OCI-LY7 (cell line): ENCODE measurements at regions not wholly inside any gene's neighbourhood (a gene's known extent, or its start where the extent isn't known, plus 50 kb on each side); places are given as distances from the start of the nearest gene placed in this dataset.

Source experiments
- BruUV-seq: library from RNA; stranded (reverse); fragments of 400-500 nt; replicated peaks from 2 replicates; lab custom pipeline; 2021; lab: Mats Ljungman, UMichigan
- CTCF ChIA-PET: fragments of 300-600 bp; sonication (Branson Sonifier 250); formaldehyde crosslinking; loops from one replicate; lab custom pipeline; 2022; ENCODE audit warnings: antibody characterized with exemption; ENCODE audit not compliant: unreplicated experiment; lab: Charles Lee
- POLR2A ChIA-PET: fragments of 300-600 bp; sonication (Branson Sonifier 250); formaldehyde crosslinking; loops from one replicate; lab custom pipeline; 2022; ENCODE audit warnings: antibody characterized with exemption; lab: Charles Lee
- DNase-seq: peaks from one replicate; pipeline ENCODE4 v3.0.0-alpha.2; 2015; ENCODE audit warnings: low spot score
- H2AFZ ChIP-seq: fragments of 200-600 bp; sonication (generic), shearing (Covaris generic); 2 replicates; pipeline ENCODE4 v1.6.1; 2014; ENCODE audit warnings: mild to moderate bottlenecking, antibody characterized with exemption, low read length, moderate library complexity
- H3K27ac ChIP-seq: fragments of 200-600 bp; sonication (generic); 2 replicates; pipeline ENCODE4 v1.5.1; 2014; ENCODE audit warnings: mixed run types, low read depth, mild to moderate bottlenecking, moderate library complexity, low read length, inconsistent platforms; ENCODE audit not compliant: poor library complexity, severe bottlenecking
- H3K36me3 ChIP-seq: fragments of 200-600 bp; sonication (generic); 2 replicates; pipeline ENCODE4 v1.6.1; 2014; ENCODE audit warnings: mild to moderate bottlenecking, antibody characterized with exemption, low read length, moderate library complexity, mixed read lengths; ENCODE audit not compliant: insufficient read depth
- H3K4me1 ChIP-seq: fragments of 200-600 bp; sonication (generic); 2 replicates; pipeline ENCODE4 v1.5.1; 2014; ENCODE audit warnings: mild to moderate bottlenecking, low read length; ENCODE audit not compliant: insufficient read depth, poor library complexity, severe bottlenecking
- H3K4me2 ChIP-seq: fragments of 200-600 bp; sonication (generic); 2 replicates; pipeline ENCODE4 v1.6.1; 2014; ENCODE audit warnings: mild to moderate bottlenecking, low read length
- H3K4me3 ChIP-seq: fragments of 200-600 bp; sonication (generic); 2 replicates; pipeline ENCODE4 v1.5.1; 2014; ENCODE audit warnings: mild to moderate bottlenecking, low read depth, low read length; ENCODE audit not compliant: poor library complexity, severe bottlenecking
- H3K79me2 ChIP-seq: fragments of 200-600 bp; sonication (generic); 2 replicates; pipeline ENCODE4 v1.6.1; 2016; ENCODE audit warnings: low read depth, mild to moderate bottlenecking, low read length, moderate library complexity, mixed read lengths; ENCODE audit not compliant: insufficient read depth
- H3K9me2 ChIP-seq: fragments of 200-600 bp; sonication (generic); 2 replicates; pipeline ENCODE4 v1.6.1; 2016; ENCODE audit warnings: mild to moderate bottlenecking, low read length, mixed read lengths; ENCODE audit not compliant: insufficient read depth
- H3K9me3 ChIP-seq: fragments of 200-600 bp; sonication (generic); 2 replicates; pipeline ENCODE4 v1.6.1; 2014; ENCODE audit warnings: mild to moderate bottlenecking, mixed run types, low read length, mixed read lengths
- H4K20me1 ChIP-seq: fragments of 200-600 bp; sonication (generic); 2 replicates; pipeline ENCODE4 v1.6.1; 2014; ENCODE audit warnings: mild to moderate bottlenecking, antibody characterized with exemption, low read length, moderate library complexity, mixed read lengths; ENCODE audit not compliant: insufficient read depth
- EZH2phosphoT487 ChIP-seq: fragments of 200-600 bp; sonication (generic); IDR thresholded peaks from 2 replicates; pipeline ENCODE4 v1.6.1; 2018; ENCODE audit warnings: low read depth, borderline replicate concordance, mild to moderate bottlenecking, mixed run types, antibody characterized with exemption, low read length, moderate library complexity, mixed read lengths
- intact Hi-C: fragments of 100-400 bp; cut with micrococcal nuclease; formaldehyde crosslinking; loops from one replicate; pipeline ENCODE4 v1.10.0; 2022; ENCODE audit not compliant: unreplicated experiment
- TF ChIP-seq, protein P1 (sequence below): fragments of 200-600 bp; sonication (generic); conservative IDR thresholded peaks from 2 replicates; pipeline ENCODE4 v1.5.1; 2014; ENCODE audit warnings: mild to moderate bottlenecking, antibody characterized with exemption, low read length, moderate library complexity, mixed read lengths

GRCh38 chr10:4475827-4476490 lies 350.0 kb upstream of the AKR1E2 start:
- Histone ChIP-seq H3K9me3 (no peaks in the 10 kb centered on the region), H3K9me2 (no peaks in the 10 kb centered on the region), H3K27ac (no peak overlapping the region), H3K4me1 (no peaks in the 10 kb centered on the region), H3K4me3 (no peak overlapping the region), H3K79me2 (no peaks in the 10 kb centered on the region), H3K4me2 (no peak overlapping the region), H4K20me1 (no peaks in the 10 kb centered on the region), H3K36me3 (no peaks in the 10 kb centered on the region), H2AFZ (no peak overlapping the region)
- CTCF ChIA-PET: no interaction called here
- intact Hi-C loops: no loop called here
- no peak for DNase-seq
- POLR2A ChIA-PET: no interaction called here
- no TSS peak for BruUV-seq
- TF ChIP-seq, protein P1, sequence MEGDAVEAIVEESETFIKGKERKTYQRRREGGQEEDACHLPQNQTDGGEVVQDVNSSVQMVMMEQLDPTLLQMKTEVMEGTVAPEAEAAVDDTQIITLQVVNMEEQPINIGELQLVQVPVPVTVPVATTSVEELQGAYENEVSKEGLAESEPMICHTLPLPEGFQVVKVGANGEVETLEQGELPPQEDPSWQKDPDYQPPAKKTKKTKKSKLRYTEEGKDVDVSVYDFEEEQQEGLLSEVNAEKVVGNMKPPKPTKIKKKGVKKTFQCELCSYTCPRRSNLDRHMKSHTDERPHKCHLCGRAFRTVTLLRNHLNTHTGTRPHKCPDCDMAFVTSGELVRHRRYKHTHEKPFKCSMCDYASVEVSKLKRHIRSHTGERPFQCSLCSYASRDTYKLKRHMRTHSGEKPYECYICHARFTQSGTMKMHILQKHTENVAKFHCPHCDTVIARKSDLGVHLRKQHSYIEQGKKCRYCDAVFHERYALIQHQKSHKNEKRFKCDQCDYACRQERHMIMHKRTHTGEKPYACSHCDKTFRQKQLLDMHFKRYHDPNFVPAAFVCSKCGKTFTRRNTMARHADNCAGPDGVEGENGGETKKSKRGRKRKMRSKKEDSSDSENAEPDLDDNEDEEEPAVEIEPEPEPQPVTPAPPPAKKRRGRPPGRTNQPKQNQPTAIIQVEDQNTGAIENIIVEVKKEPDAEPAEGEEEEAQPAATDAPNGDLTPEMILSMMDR: no peak

DNA sequence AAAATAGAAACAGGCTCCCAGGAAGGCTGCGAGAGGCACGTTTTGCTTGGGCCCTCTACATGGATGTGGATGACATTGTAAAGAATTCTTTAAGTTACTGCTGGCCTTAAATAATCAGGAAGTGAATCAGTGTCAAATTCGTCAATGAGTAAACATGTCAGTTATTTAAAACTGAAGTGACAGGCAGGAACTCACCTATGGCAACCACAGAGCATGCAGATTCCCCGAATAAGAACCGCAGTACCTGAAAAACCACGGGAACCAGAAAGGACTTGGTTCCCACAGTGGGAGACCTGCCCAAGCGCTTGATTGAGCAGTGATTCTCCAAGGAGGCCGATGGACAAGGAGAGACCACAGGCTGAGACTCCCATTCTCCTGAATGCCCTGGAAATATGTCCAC lies 351.2 kb upstream of the AKR1E2 start:
- intact Hi-C loops: no loop called here
- H3K27ac ChIP-seq: no peak overlapping the region
- CTCF ChIA-PET: no interaction called here
- no peak overlapping the region for H2AFZ ChIP-seq
- no peaks in the 10 kb centered on the region for H3K36me3 ChIP-seq
- H3K9me2 ChIP-seq: no peaks in the 10 kb centered on the region
- no peak overlapping the region for H3K4me3 ChIP-seq
- no peaks in the 10 kb centered on the region for H3K9me3 ChIP-seq
- no TSS peak for BruUV-seq
- no peaks in the 10 kb centered on the region for H3K79me2 ChIP-seq
- H3K4me2 ChIP-seq: no peak overlapping the region
- DNase-seq: no peak
- TF ChIP-seq EZH2phosphoT487: no peak
- TF ChIP-seq, protein P1: no peak
- H3K4me1 ChIP-seq: no peaks in the 10 kb centered on the region
- POLR2A ChIA-PET: no interaction called here
- no peaks in the 10 kb centered on the region for H4K20me1 ChIP-seq

DNA sequence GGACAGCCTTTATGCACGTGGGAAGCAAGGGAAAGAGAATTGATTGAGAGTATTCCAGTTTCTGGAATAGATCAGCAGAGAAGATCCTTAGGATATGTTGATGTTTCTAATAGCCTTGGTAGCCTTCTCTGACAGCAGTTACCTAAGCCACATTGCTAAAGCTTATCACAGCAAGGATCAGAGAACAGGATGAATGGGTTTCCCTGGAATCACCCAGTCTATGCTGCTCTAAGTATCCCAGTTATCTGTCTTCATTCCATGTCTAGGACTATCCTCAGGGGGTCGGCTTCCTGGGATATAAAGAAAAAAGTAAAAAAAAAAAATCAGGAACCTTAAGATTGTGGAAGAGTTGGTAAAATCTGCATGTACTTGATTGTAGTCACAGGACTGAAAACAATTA lies 352.0 kb upstream of the AKR1E2 start:
- H3K4me2 ChIP-seq: no peak overlapping the region
- ChIA-PET CTCF (no interaction called here), POLR2A (interaction anchor here (0.7 kb wide), 1 partner anchor 29 kb away, joined by 3 read pairs; no protein-coding TSS in a partner anchor)
- DNase-seq: no peak
- TF ChIP-seq, protein P1: no peak
- TF ChIP-seq EZH2phosphoT487: no peak
- no peak overlapping the region for H3K27ac ChIP-seq
- no TSS peak for BruUV-seq
- intact Hi-C loops: no loop called here
- H3K9me2 ChIP-seq: no peaks in the 10 kb centered on the region
- H2AFZ ChIP-seq: no peak overlapping the region
- H3K4me1 ChIP-seq: no peaks in the 10 kb centered on the region
- H3K9me3 ChIP-seq: no peaks in the 10 kb centered on the region
- H4K20me1 ChIP-seq: no peaks in the 10 kb centered on the region
- no peaks in the 10 kb centered on the region for H3K36me3 ChIP-seq
- no peaks in the 10 kb centered on the region for H3K79me2 ChIP-seq
- no peak overlapping the region for H3K4me3 ChIP-seq
